WTC11 (cell line): ENCODE measurements at regions not wholly inside any gene's neighbourhood (a gene's known extent, or its start where the extent isn't known, plus 50 kb on each side); places are given as distances from the start of the nearest gene placed in this dataset.

Source experiments
- ATAC-seq: fragments of 200-7000 bp; cut with Tn5 transposase; 2 replicates; pipeline ENCODE4 v1.10.0; 2021; ENCODE audit warnings: mild to moderate bottlenecking, moderate library complexity
- CTCF ChIA-PET: fragments of 300-600 bp; sonication (Branson Sonifier 250); formaldehyde crosslinking; loops from one replicate; lab custom pipeline; 2021; ENCODE audit warnings: antibody characterized with exemption; lab: Charles Lee
- POLR2A ChIA-PET: fragments of 350-600 bp; sonication (Branson Sonifier 250); formaldehyde crosslinking; loops from one replicate; lab custom pipeline; 2021; ENCODE audit warnings: antibody characterized with exemption; lab: Charles Lee
- DNase-seq: peaks from one replicate; pipeline ENCODE4 v3.0.0; 2021; ENCODE audit warnings: low spot score
- H3K27ac Mint-ChIP-seq: 2 replicates; pipeline ENCODE4 v1.8.0; 2021; ENCODE audit warnings: mixed read lengths
- H3K27me3 Mint-ChIP-seq: 2 replicates; pipeline ENCODE4 v1.8.0; 2021; ENCODE audit warnings: low read depth, mild to moderate bottlenecking, moderate library complexity, mixed read lengths
- H3K36me3 Mint-ChIP-seq: 2 replicates; pipeline ENCODE4 v1.8.0; 2021; ENCODE audit warnings: mixed read lengths
- H3K4me1 Mint-ChIP-seq: 2 replicates; pipeline ENCODE4 v1.8.0; 2022; ENCODE audit warnings: mixed read lengths
- H3K4me3 Mint-ChIP-seq: 2 replicates; pipeline ENCODE4 v1.8.0; 2021; ENCODE audit warnings: mild to moderate bottlenecking, moderate library complexity, mixed read lengths
- H3K9me3 Mint-ChIP-seq: 2 replicates; pipeline ENCODE4 v1.8.0; 2021; ENCODE audit warnings: mixed read lengths
- ATF6 ChIP-seq: sonication (generic); formaldehyde crosslinking; IDR thresholded peaks from 2 replicates; pipeline ENCODE4 v1.8.1; 2023; ENCODE audit warnings: mild to moderate bottlenecking, missing genetic modification reagents
- E2F5 ChIP-seq: sonication (generic); formaldehyde crosslinking; IDR thresholded peaks from 2 replicates; pipeline ENCODE4 v1.8.1; 2022; ENCODE audit warnings: mild to moderate bottlenecking, moderate library complexity, missing genetic modification reagents
- EMX1 ChIP-seq: fragments of 250-450 bp; sonication (Bioruptor Pico); IDR thresholded peaks from 2 replicates; pipeline ENCODE4 v1.8.0; 2021; ENCODE audit warnings: mild to moderate bottlenecking
- ERG ChIP-seq: fragments of 250-450 bp; sonication (Bioruptor Pico); IDR thresholded peaks from 2 replicates; pipeline ENCODE4 v1.8.0; 2021; ENCODE audit warnings: mild to moderate bottlenecking
- GABPB1 ChIP-seq: sonication (generic); formaldehyde crosslinking; IDR thresholded peaks from 2 replicates; pipeline ENCODE4 v1.8.1; 2023; ENCODE audit warnings: mild to moderate bottlenecking, missing genetic modification reagents
- GRHL2 ChIP-seq: fragments of 250-450 bp; sonication (Bioruptor Pico); IDR thresholded peaks from 2 replicates; pipeline ENCODE4 v1.8.0; 2022; ENCODE audit warnings: mild to moderate bottlenecking, moderate library complexity; ENCODE audit not compliant: insufficient replicate concordance, severe bottlenecking
- GTF2I ChIP-seq: fragments of 250-450 bp; sonication (Bioruptor Pico); conservative IDR thresholded peaks from 2 replicates; pipeline ENCODE4 v1.4.0; 2021; ENCODE audit warnings: mild to moderate bottlenecking
- MXD4 ChIP-seq: fragments of 250-450 bp; sonication (Bioruptor Pico); IDR thresholded peaks from 2 replicates; pipeline ENCODE4 v1.8.0; 2021; ENCODE audit warnings: mild to moderate bottlenecking, moderate library complexity, borderline replicate concordance
- MYBL2 ChIP-seq: sonication (generic); formaldehyde crosslinking; IDR thresholded peaks from 2 replicates; pipeline ENCODE4 v1.8.1; 2023; ENCODE audit warnings: mild to moderate bottlenecking, moderate library complexity, missing genetic modification reagents
- NFYB ChIP-seq: sonication (generic); formaldehyde crosslinking; conservative IDR thresholded peaks from 2 replicates; pipeline ENCODE4 v1.8.0; 2022; ENCODE audit warnings: low read depth, missing genetic modification reagents
- NR2C2 ChIP-seq: sonication (generic); formaldehyde crosslinking; IDR thresholded peaks from 2 replicates; pipeline ENCODE4 v1.8.0; 2022; ENCODE audit warnings: mild to moderate bottlenecking, missing genetic modification reagents
- OVOL2 ChIP-seq: fragments of 250-450 bp; sonication (Bioruptor Pico); IDR thresholded peaks from 2 replicates; pipeline ENCODE4 v1.9.0; 2021; ENCODE audit warnings: mild to moderate bottlenecking, borderline replicate concordance
- SP1 ChIP-seq: sonication (generic); formaldehyde crosslinking; conservative IDR thresholded peaks from 2 replicates; pipeline ENCODE4 v1.8.1; 2022; ENCODE audit warnings: missing genetic modification reagents
- ZNF121 ChIP-seq: sonication (generic); formaldehyde crosslinking; IDR thresholded peaks from 2 replicates; pipeline ENCODE4 v1.8.0; 2023; ENCODE audit warnings: missing genetic modification reagents
- ZNF263 ChIP-seq: sonication (generic); formaldehyde crosslinking; IDR thresholded peaks from 2 replicates; pipeline ENCODE4 v1.8.1; 2022; ENCODE audit warnings: low read depth, mild to moderate bottlenecking, moderate library complexity, missing genetic modification reagents
- ZNF317 ChIP-seq: sonication (generic); formaldehyde crosslinking; IDR thresholded peaks from 2 replicates; pipeline ENCODE4 v1.8.1; 2023; ENCODE audit warnings: low read depth, mild to moderate bottlenecking, moderate library complexity, missing genetic modification reagents, borderline replicate concordance
- ZNF396 ChIP-seq: fragments of 250-450 bp; sonication (Bioruptor Pico); IDR thresholded peaks from 2 replicates; pipeline ENCODE4 v1.8.0; 2021; ENCODE audit warnings: mild to moderate bottlenecking, moderate library complexity, borderline replicate concordance
- TF ChIP-seq, protein P1 (sequence below): sonication (generic); formaldehyde crosslinking; IDR thresholded peaks from 2 replicates; pipeline ENCODE4 v1.8.1; 2023; ENCODE audit warnings: mild to moderate bottlenecking, moderate library complexity, missing genetic modification reagents
- TF ChIP-seq, protein P2 (sequence below): sonication (generic); formaldehyde crosslinking; IDR thresholded peaks from 2 replicates; pipeline ENCODE4 v1.8.0; 2023; ENCODE audit warnings: missing genetic modification reagents, mild to moderate bottlenecking, borderline replicate concordance

- POLR2A ChIA-PET, result no interaction called here
- H3K27me3 Mint-ChIP-seq, result no peaks in the 10 kb centered on the region; the same call in 1 of the 2 replicates
- no peaks in the 10 kb centered on the region for H3K36me3 Mint-ChIP-seq
- CTCF ChIA-PET, result interaction anchor here (2.4 kb wide), 1 partner anchor 12 kb away, joined by 10 read pairs; no protein-coding TSS in a partner anchor
- no peak for ATAC-seq
- H3K4me1 Mint-ChIP-seq, result no peaks in the 10 kb centered on the region
- H3K4me3 Mint-ChIP-seq, result no peak overlapping the region
- TF ChIP-seq GABPB1 (CRISPR knock-in tag), result peak; percentile 81
- no peak for TF ChIP-seq SP1 (CRISPR knock-in tag)
- H3K9me3 Mint-ChIP-seq, result no peaks in the 10 kb centered on the region
- H3K27ac Mint-ChIP-seq, result no peak overlapping the region
- no peak for DNase-seq
These were observed 63.3 kb upstream of the SLC30A5 start for GRCh38 chr5:69030358-69031062.

DNA sequence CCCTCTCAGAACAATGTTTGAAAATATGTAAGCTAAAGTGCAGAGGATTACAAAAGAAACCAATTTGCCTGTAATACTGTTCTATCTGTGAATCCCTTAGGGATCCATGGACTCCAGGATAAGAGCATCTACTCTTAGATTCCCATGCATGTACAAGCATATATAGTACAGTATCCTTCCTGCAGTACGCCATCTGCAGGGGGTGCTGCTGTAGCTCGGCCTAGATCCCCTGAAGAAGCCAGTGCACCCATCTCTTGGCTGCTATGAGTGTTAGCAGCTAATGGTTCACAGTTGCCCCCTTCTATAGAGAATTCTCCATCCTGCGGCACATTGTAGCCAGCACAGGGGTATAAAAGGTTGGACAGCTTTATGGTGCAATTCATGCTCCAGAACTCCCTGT, 61.8 kb upstream of the SLC30A5 start:
- Mint-ChIP-seq H3K36me3 (no peaks in the 10 kb centered on the region), H3K9me3 (no peaks in the 10 kb centered on the region), H3K27me3 (no peaks in the 10 kb centered on the region; the same call in 1 of the 2 replicates), H3K27ac (no peak overlapping the region), H3K4me1 (no peaks in the 10 kb centered on the region), H3K4me3 (no peak overlapping the region)
- TF ChIP-seq ZNF317, result peak; percentile 48; the same call in 1 of the 2 replicates
- no peak for TF ChIP-seq ATF6 (CRISPR knock-in tag)
- ChIA-PET CTCF (interaction anchor here (0.6 to 1.8 kb wide), 6 partner anchors 8 to 694 kb away, joined by 3 to 11 read pairs (median 4); partner anchors contain the start of gene SLC30A5), POLR2A (no interaction called here)
- peak; percentile 81 for ATAC-seq
- DNase-seq, result no peak

- H3K27me3 Mint-ChIP-seq, result no peaks in the 10 kb centered on the region
- ChIA-PET POLR2A (no interaction called here), CTCF (interaction anchor here (0.7 kb wide), 1 partner anchor 486 kb away, joined by 6 read pairs; no protein-coding TSS in a partner anchor)
- TF ChIP-seq NFYB (CRISPR knock-in tag) (no peak), GRHL2 (no peak), MXD4 (no peak), E2F5 (CRISPR knock-in tag) (no peak), ZNF121 (CRISPR knock-in tag) (no peak), GTF2I (CRISPR knock-in tag) (no peak), ATF6 (CRISPR knock-in tag) (no peak), MYBL2 (no peak), OVOL2 (CRISPR knock-in tag) (no peak), EMX1 (CRISPR knock-in tag) (no peak), ERG (no peak), ZNF396 (no peak), ZNF263 (CRISPR knock-in tag) (no peak), NR2C2 (no peak)
- TF ChIP-seq, protein P1, sequence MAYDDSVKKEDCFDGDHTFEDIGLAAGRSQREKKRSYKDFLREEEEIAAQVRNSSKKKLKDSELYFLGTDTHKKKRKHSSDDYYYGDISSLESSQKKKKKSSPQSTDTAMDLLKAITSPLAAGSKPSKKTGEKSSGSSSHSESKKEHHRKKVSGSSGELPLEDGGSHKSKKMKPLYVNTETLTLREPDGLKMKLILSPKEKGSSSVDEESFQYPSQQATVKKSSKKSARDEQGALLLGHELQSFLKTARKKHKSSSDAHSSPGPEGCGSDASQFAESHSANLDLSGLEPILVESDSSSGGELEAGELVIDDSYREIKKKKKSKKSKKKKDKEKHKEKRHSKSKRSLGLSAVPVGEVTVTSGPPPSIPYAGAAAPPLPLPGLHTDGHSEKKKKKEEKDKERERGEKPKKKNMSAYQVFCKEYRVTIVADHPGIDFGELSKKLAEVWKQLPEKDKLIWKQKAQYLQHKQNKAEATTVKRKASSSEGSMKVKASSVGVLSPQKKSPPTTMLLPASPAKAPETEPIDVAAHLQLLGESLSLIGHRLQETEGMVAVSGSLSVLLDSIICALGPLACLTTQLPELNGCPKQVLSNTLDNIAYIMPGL (CRISPR knock-in tag), result no peak
- TF ChIP-seq, protein P2, sequence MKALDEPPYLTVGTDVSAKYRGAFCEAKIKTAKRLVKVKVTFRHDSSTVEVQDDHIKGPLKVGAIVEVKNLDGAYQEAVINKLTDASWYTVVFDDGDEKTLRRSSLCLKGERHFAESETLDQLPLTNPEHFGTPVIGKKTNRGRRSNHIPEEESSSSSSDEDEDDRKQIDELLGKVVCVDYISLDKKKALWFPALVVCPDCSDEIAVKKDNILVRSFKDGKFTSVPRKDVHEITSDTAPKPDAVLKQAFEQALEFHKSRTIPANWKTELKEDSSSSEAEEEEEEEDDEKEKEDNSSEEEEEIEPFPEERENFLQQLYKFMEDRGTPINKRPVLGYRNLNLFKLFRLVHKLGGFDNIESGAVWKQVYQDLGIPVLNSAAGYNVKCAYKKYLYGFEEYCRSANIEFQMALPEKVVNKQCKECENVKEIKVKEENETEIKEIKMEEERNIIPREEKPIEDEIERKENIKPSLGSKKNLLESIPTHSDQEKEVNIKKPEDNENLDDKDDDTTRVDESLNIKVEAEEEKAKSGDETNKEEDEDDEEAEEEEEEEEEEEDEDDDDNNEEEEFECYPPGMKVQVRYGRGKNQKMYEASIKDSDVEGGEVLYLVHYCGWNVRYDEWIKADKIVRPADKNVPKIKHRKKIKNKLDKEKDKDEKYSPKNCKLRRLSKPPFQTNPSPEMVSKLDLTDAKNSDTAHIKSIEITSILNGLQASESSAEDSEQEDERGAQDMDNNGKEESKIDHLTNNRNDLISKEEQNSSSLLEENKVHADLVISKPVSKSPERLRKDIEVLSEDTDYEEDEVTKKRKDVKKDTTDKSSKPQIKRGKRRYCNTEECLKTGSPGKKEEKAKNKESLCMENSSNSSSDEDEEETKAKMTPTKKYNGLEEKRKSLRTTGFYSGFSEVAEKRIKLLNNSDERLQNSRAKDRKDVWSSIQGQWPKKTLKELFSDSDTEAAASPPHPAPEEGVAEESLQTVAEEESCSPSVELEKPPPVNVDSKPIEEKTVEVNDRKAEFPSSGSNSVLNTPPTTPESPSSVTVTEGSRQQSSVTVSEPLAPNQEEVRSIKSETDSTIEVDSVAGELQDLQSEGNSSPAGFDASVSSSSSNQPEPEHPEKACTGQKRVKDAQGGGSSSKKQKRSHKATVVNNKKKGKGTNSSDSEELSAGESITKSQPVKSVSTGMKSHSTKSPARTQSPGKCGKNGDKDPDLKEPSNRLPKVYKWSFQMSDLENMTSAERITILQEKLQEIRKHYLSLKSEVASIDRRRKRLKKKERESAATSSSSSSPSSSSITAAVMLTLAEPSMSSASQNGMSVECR, result no peak
These were observed 60.1 kb upstream of the SLC30A5 start for GRCh38 chr5:69033690-69034089.

More at GRCh38 chr5:69033690-69034089, 60.1 kb upstream of the SLC30A5 start:
- ATAC-seq (no peak), DNase-seq (no peak)
- Mint-ChIP-seq H3K4me1 (no peaks in the 10 kb centered on the region), H3K4me3 (no peak overlapping the region), H3K27ac (no peak overlapping the region), H3K9me3 (no peaks in the 10 kb centered on the region), H3K36me3 (no peaks in the 10 kb centered on the region)
